K562 (cell line): ENCODE measurements at regions not wholly inside any gene's neighbourhood (a gene's known extent, or its start where the extent isn't known, plus 50 kb on each side); places are given as distances from the start of the nearest gene placed in this dataset.

Experiments used
- ATAC-seq: fragments of 200-7000 bp; cut with Tn5 transposase; 3 replicates; pipeline ENCODE4 v1.9.1; 2020; ENCODE audit warnings: moderate library complexity
- BruUV-seq: library from RNA; stranded (reverse); fragments of 400-500 nt; replicated peaks from 2 replicates; lab custom pipeline; 2021; lab: Mats Ljungman, UMichigan
- CTCF ChIA-PET: fragments of 300-600 bp; formaldehyde crosslinking; extraction: SDS; loops from one replicate; lab custom pipeline; 2021; ENCODE audit warnings: low intra/inter-chr PET ratio; lab: Yijun Ruan, JAX
- POLR2A ChIA-PET: fragments of 300-600, 350-650 bp; sonication (Branson Sonifier 250); formaldehyde crosslinking; extraction: SDS; loops from one replicate; lab custom pipeline; 2021; ENCODE audit warnings: antibody characterized with exemption, inconsistent platforms; lab: Yijun Ruan, JAX
- DNase-seq, 4 experiments: peaks; one replicate each; pipeline versions ENCODE4 v3.0.0 to v3.0.0-alpha.2; 2011 to 2018; ENCODE audit warnings: low spot score in 3 of 4, mixed read lengths in 3 of 4; ENCODE audit errors: extremely low read depth in 1 of 4
- FAIRE-seq: peaks from 2 replicates; lab custom pipeline; 2011; peaks lifted over from hg19 to GRCh38; lab: Jason Lieb, UNC
- H2AFZ ChIP-seq: 2 replicates; pipeline ENCODE4 v1.6.0; 2011; ENCODE audit warnings: low read depth, low read length, control low read depth, inconsistent platforms
- H3K27ac ChIP-seq: fragments of 200-600 bp; 3 replicates; pipeline ENCODE4 v1.8.0; 2011; ENCODE audit warnings: low read depth, mild to moderate bottlenecking, control low read depth, inconsistent platforms, low read length, moderate library complexity, mixed read lengths; ENCODE audit errors: extremely low read depth
- H3K27me3 ChIP-seq, 2 experiments: fragments of 300-600 bp in 1 of 2; 2 replicates in 1 of 2; 3 replicates in 1 of 2; pipeline versions ENCODE4 v1.6.0 to v1.8.0; 2011; ENCODE audit warnings: inconsistent platforms in 2 of 2, low read length in 2 of 2, mild to moderate bottlenecking in 1 of 2, mixed read lengths in 1 of 2, moderate library complexity in 1 of 2; ENCODE audit not compliant: control insufficient read depth in 2 of 2, insufficient read depth in 2 of 2
- H3K36me3 ChIP-seq: fragments of 300-600 bp; 3 replicates; pipeline ENCODE4 v1.8.0; 2011; ENCODE audit warnings: mild to moderate bottlenecking, low read length, inconsistent platforms; ENCODE audit not compliant: control insufficient read depth, insufficient read depth
- H3K4me1 ChIP-seq, 2 experiments: fragments of 200-600 bp in 1 of 2; replicated peaks in 1 of 2; 2 replicates in 1 of 2; 3 replicates in 1 of 2; pipeline versions ENCODE4 v1.5.1 to v1.8.0; 2011; ENCODE audit warnings: inconsistent platforms in 2 of 2, low read length in 2 of 2, mild to moderate bottlenecking in 1 of 2, mixed read lengths in 1 of 2, moderate library complexity in 1 of 2; ENCODE audit not compliant: control insufficient read depth in 2 of 2, insufficient read depth in 2 of 2
- H3K4me2 ChIP-seq: 2 replicates; pipeline ENCODE4 v1.6.1; 2011; ENCODE audit warnings: low read length, control low read depth, inconsistent platforms, mixed read lengths; ENCODE audit not compliant: insufficient read depth
- H3K4me3 ChIP-seq: fragments of 200-600 bp; sonication (generic), shearing (Covaris generic); 2 replicates; pipeline ENCODE4 v1.5.1; 2016; ENCODE audit warnings: control low read depth, inconsistent platforms
- H3K79me2 ChIP-seq: fragments of 200-600 bp; 3 replicates; pipeline ENCODE4 v1.8.0; 2011; ENCODE audit warnings: low read length, inconsistent platforms; ENCODE audit not compliant: control insufficient read depth, insufficient read depth
- H3K9ac ChIP-seq, 2 experiments: 2 replicates each; pipeline versions ENCODE4 v1.6.0 to v1.6.1; 2011; ENCODE audit warnings: low read depth in 2 of 2, low read length in 2 of 2, control low read depth in 1 of 2, inconsistent platforms in 1 of 2, mild to moderate bottlenecking in 1 of 2, mixed read lengths in 1 of 2; ENCODE audit not compliant: insufficient read depth in 1 of 2
- H3K9me1 ChIP-seq: one replicate; pipeline ENCODE4 v1.6.0; 2011; ENCODE audit warnings: inconsistent platforms, mild to moderate bottlenecking, low read length, moderate library complexity; ENCODE audit not compliant: control insufficient read depth, insufficient read depth
- H3K9me3 ChIP-seq: replicated peaks from 2 replicates; pipeline ENCODE4 v1.5.1; 2011; ENCODE audit warnings: low read depth, low read length, inconsistent platforms; ENCODE audit not compliant: control insufficient read depth, insufficient read depth
- H4K20me1 ChIP-seq: replicated peaks from 2 replicates; pipeline ENCODE4 v1.6.1; 2011; ENCODE audit warnings: low read length, inconsistent platforms, mixed read lengths; ENCODE audit not compliant: control insufficient read depth, insufficient read depth
- FOXO4 ChIP-seq: fragments of 450-650 bp; formaldehyde crosslinking; IDR thresholded peaks from 2 replicates; pipeline ENCODE4 v1.4.0; 2020; ENCODE audit warnings: mild to moderate bottlenecking, moderate library complexity
- KDM5B ChIP-seq: fragments of 200-600 bp; sonication (generic); IDR thresholded peaks from 2 replicates; pipeline ENCODE4 v1.6.1; 2012; ENCODE audit warnings: low read depth, mild to moderate bottlenecking, moderate library complexity, low read length, control low read depth, inconsistent platforms; ENCODE audit not compliant: insufficient replicate concordance
- MNT ChIP-seq, 2 experiments: fragments of 450-650 bp; conservative IDR thresholded peaks; 2 replicates each; pipeline ENCODE4 v1.6.1; 2017; ENCODE audit warnings: mild to moderate bottlenecking in 2 of 2, moderate library complexity in 2 of 2
- NFYB ChIP-seq: IDR thresholded peaks from 2 replicates; pipeline ENCODE4 v1.6.1; 2011; ENCODE audit warnings: mild to moderate bottlenecking, moderate library complexity; ENCODE audit not compliant: insufficient read length; ENCODE audit errors: extremely low read depth
- NR2F6 ChIP-seq: fragments of 450-650 bp; formaldehyde crosslinking; IDR thresholded peaks from 2 replicates; pipeline ENCODE4 v1.4.0; 2020; ENCODE audit warnings: mild to moderate bottlenecking
- NRF1 ChIP-seq, 2 experiments: fragments of 450-650 bp; IDR thresholded peaks in 1 of 2; conservative IDR thresholded peaks in 1 of 2; 2 replicates each; pipeline ENCODE4 v1.6.1; 2014; ENCODE audit warnings: mild to moderate bottlenecking in 2 of 2
- PTTG1 ChIP-seq: fragments of 450-650 bp; IDR thresholded peaks from 2 replicates; pipeline ENCODE4 v1.6.1; 2016; ENCODE audit warnings: low read depth, mild to moderate bottlenecking, missing genetic modification characterization, missing compliant biosample characterization
- SIN3B ChIP-seq: fragments of 450-650 bp; IDR thresholded peaks from 2 replicates; pipeline ENCODE4 v1.6.1; 2017; ENCODE audit warnings: low read depth, mild to moderate bottlenecking, moderate library complexity
- SIRT6 ChIP-seq: IDR thresholded peaks from one replicate; pipeline ENCODE4 v1.6.1; 2012; ENCODE audit warnings: low read depth, mild to moderate bottlenecking, control low read depth, inconsistent platforms, low read length, moderate library complexity
- SMAD2 ChIP-seq: fragments of 150-350 bp; IDR thresholded peaks from 2 replicates; pipeline ENCODE4 v1.6.1; 2014; ENCODE audit warnings: low read depth, mild to moderate bottlenecking, low read length
- STAG1 ChIP-seq: sonication (generic); formaldehyde crosslinking; IDR thresholded peaks from 2 replicates; pipeline ENCODE4 v1.5.0; 2020; ENCODE audit warnings: missing genetic modification reagents, borderline replicate concordance
- TRIM25 ChIP-seq: fragments of 450-650 bp; IDR thresholded peaks from 2 replicates; pipeline ENCODE4 v1.7.0; 2016; ENCODE audit warnings: borderline replicate concordance
- ZHX1 ChIP-seq: fragments of 150-350 bp; conservative IDR thresholded peaks from 2 replicates; pipeline ENCODE4 v1.6.1; 2014; ENCODE audit warnings: low read length
- ZNF583 ChIP-seq: fragments of 250-450 bp; sonication (Bioruptor Pico); IDR thresholded peaks from 2 replicates; pipeline ENCODE4 v1.4.0; 2020
- ZNF785 ChIP-seq: fragments of 250-450 bp; sonication (Bioruptor Pico); IDR thresholded peaks from 2 replicates; pipeline ENCODE4 v1.4.0; 2020; ENCODE audit warnings: mild to moderate bottlenecking
- WGBS: fragments of 100-300 bp; shearing (Covaris generic); methylation state at CpG from one replicate; pipeline ENCODE4 v1.1.6; 2016; ENCODE audit warnings: low coverage, mixed read lengths; ENCODE audit not compliant: insufficient coverage; ENCODE audit errors: missing lambda C conversion rate; 5-methylcytosine and 5-hydroxymethylcytosine counted together
- in situ Hi-C: fragments of 300-500 bp; cut with MboI; formaldehyde crosslinking; loops from 4 replicates; pipeline ENCODE4 v1.15.0; 2018; ENCODE audit warnings: inconsistent platforms, mixed read lengths
- intact Hi-C: fragments of 100-400 bp; cut with micrococcal nuclease; formaldehyde crosslinking; loops from 2 replicates; pipeline ENCODE4 v1.14.2; 2022

GRCh38 chr5:158011422-158011821 lies 152.5 kb upstream of the CLINT1 start (continued):
- no peak for TF ChIP-seq PTTG1
- no peak for TF ChIP-seq NFYB
- TF ChIP-seq STAG1 (CRISPR knock-in tag), result no peak
- no peak for TF ChIP-seq KDM5B
- no peak for TF ChIP-seq ZNF785 (CRISPR knock-in tag)
- TF ChIP-seq FOXO4, result no peak
- TF ChIP-seq SMAD2, result no peak
- TF ChIP-seq, all 486 proteins: peak for 0

- Histone ChIP-seq H3K4me1 (no peaks in the 10 kb centered on the region), H3K4me3 (no peak overlapping the region), H3K79me2 (no peaks in the 10 kb centered on the region), H3K27ac (no peak overlapping the region), H4K20me1 (no peaks in the 10 kb centered on the region), H3K36me3 (no peaks in the 10 kb centered on the region), H3K4me2 (no peak overlapping the region), H3K9me3 (no peaks in the 10 kb centered on the region), H3K27me3 (no peaks in the 10 kb centered on the region), H3K9ac (no peak overlapping the region), H2AFZ (no peak overlapping the region), H3K9me1 (no peaks in the 10 kb centered on the region)
- DNase-seq (no peak), ATAC-seq (no peak), FAIRE-seq (no peak)
- WGBS, result 2% methylated on average over 7 of the region's 7 CpGs
- in situ Hi-C loops, result no loop called here
- intact Hi-C loops, result loop anchor here (5.0 kb wide), 1 partner anchor 56 kb away; no protein-coding TSS in a partner anchor
- POLR2A ChIA-PET, result no interaction called here
- CTCF ChIA-PET, result no interaction called here
- BruUV-seq, result no TSS peak
- TF ChIP-seq SIRT6 (no peak), ZNF583 (CRISPR knock-in tag) (no peak), SIN3B (no peak), ZHX1 (no peak), NRF1 (conservative IDR thresholded peaks at IDR 0.05 in 1 of 2, IDR thresholded peaks at IDR 0.05 in 1 of 2) (no peak), TRIM25 (no peak), NR2F6 (CRISPR knock-in tag) (no peak), MNT (conservative IDR thresholded peaks at IDR 0.05) (no peak)
These were observed 151.9 kb upstream of the CLINT1 start for GRCh38 chr5:158010831-158011230.
